A673 (cell line): ENCODE measurements at regions not wholly inside any gene's neighbourhood (a gene's known extent, or its start where the extent isn't known, plus 50 kb on each side); places are given as distances from the start of the nearest gene placed in this dataset.

Experiments
- BruUV-seq: library from RNA; stranded (reverse); fragments of 400-500 nt; replicated peaks from 2 replicates; lab custom pipeline; 2021; lab: Mats Ljungman, UMichigan
- CTCF ChIA-PET: fragments of 300-600 bp; sonication (Branson Sonifier 250); formaldehyde crosslinking; loops from one replicate; lab custom pipeline; 2022; ENCODE audit warnings: antibody characterized with exemption; lab: Charles Lee
- POLR2A ChIA-PET: fragments of 300-600 bp; sonication (Branson Sonifier 250); formaldehyde crosslinking; loops from one replicate; lab custom pipeline; 2022; ENCODE audit warnings: antibody characterized with exemption; ENCODE audit not compliant: low non-redundant PET; lab: Charles Lee
- DNase-seq: peaks from one replicate; pipeline ENCODE4 v3.0.0-alpha.2; 2015; ENCODE audit warnings: low spot score
- H3K27ac ChIP-seq: fragments of 200-600 bp; sonication (generic); 2 replicates; pipeline ENCODE4 v1.5.1; 2016; ENCODE audit warnings: mixed run types, low read depth, mild to moderate bottlenecking, mixed read lengths, antibody characterized with exemption, low read length; ENCODE audit not compliant: poor library complexity, severe bottlenecking
- H3K27me3 ChIP-seq: fragments of 200-600 bp; sonication (generic); replicated peaks from 2 replicates; pipeline ENCODE4 v1.6.1; 2017; ENCODE audit warnings: mixed run types, low read depth, mild to moderate bottlenecking, mixed read lengths, antibody characterized with exemption, low read length; ENCODE audit not compliant: insufficient read depth, poor library complexity
- H3K36me3 ChIP-seq: fragments of 200-600 bp; sonication (generic); 2 replicates; pipeline ENCODE4 v1.6.1; 2016; ENCODE audit warnings: mixed run types, mild to moderate bottlenecking, mixed read lengths, antibody characterized with exemption, low read length; ENCODE audit not compliant: insufficient read depth, poor library complexity, severe bottlenecking
- H3K4me1 ChIP-seq: fragments of 200-600 bp; sonication (generic); 2 replicates; pipeline ENCODE4 v1.6.1; 2017; ENCODE audit warnings: mixed run types, mild to moderate bottlenecking, mixed read lengths, antibody characterized with exemption, low read length; ENCODE audit not compliant: insufficient read depth, poor library complexity, severe bottlenecking
- H3K4me3 ChIP-seq: fragments of 200-600 bp; sonication (generic); 2 replicates; pipeline ENCODE4 v1.5.1; 2016; ENCODE audit warnings: low read depth, mixed run types, mild to moderate bottlenecking, mixed read lengths, low read length; ENCODE audit not compliant: poor library complexity, severe bottlenecking
- H3K9me3 ChIP-seq: fragments of 200-600 bp; sonication (generic); 2 replicates; pipeline ENCODE4 v1.6.1; 2016; ENCODE audit warnings: mixed run types, low read depth, mild to moderate bottlenecking, mixed read lengths, antibody characterized with exemption, low read length; ENCODE audit not compliant: poor library complexity, severe bottlenecking
- EZH2 ChIP-seq: fragments of 200-600 bp; sonication (generic); IDR thresholded peaks from 2 replicates; pipeline ENCODE4 v1.6.1; 2017; ENCODE audit warnings: borderline replicate concordance, low read depth, mild to moderate bottlenecking, mixed read lengths, antibody characterized with exemption, low read length; ENCODE audit not compliant: poor library complexity, severe bottlenecking
- intact Hi-C: fragments of 100-400 bp; cut with micrococcal nuclease; formaldehyde crosslinking; loops from one replicate; pipeline ENCODE4 v1.10.0; 2022; ENCODE audit not compliant: unreplicated experiment
- TF ChIP-seq, protein P1 (sequence below): fragments of 300-800, 200-600 bp; sonication (generic); conservative IDR thresholded peaks from 2 replicates; pipeline ENCODE4 v1.5.1; 2017; ENCODE audit warnings: low read depth, mild to moderate bottlenecking, antibody characterized with exemption, low read length, moderate library complexity, mixed read lengths

DNA sequence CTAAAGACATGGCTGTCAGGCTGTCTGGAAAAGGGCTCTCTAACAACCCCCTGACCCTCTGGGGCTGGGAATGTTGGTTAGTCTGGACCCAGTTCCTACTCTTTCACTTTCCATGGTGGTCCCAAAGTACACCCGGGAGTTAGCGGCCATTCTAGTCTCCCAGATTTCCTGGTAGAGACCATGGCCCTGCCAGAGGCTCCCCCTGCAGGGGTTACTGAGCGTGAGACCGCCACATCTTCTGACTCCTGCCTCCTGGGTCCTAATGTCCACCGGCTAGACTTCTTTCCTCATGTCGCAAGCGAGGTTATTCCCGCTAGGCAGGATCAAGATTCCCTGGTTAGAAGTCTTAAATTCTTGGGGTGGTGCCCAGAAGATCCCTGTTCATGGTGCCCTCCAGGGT, 540.0 kb upstream of the ROBO1 start:
- TF ChIP-seq EZH2, result no peak
- TF ChIP-seq, protein P1, sequence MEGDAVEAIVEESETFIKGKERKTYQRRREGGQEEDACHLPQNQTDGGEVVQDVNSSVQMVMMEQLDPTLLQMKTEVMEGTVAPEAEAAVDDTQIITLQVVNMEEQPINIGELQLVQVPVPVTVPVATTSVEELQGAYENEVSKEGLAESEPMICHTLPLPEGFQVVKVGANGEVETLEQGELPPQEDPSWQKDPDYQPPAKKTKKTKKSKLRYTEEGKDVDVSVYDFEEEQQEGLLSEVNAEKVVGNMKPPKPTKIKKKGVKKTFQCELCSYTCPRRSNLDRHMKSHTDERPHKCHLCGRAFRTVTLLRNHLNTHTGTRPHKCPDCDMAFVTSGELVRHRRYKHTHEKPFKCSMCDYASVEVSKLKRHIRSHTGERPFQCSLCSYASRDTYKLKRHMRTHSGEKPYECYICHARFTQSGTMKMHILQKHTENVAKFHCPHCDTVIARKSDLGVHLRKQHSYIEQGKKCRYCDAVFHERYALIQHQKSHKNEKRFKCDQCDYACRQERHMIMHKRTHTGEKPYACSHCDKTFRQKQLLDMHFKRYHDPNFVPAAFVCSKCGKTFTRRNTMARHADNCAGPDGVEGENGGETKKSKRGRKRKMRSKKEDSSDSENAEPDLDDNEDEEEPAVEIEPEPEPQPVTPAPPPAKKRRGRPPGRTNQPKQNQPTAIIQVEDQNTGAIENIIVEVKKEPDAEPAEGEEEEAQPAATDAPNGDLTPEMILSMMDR, result no peak
- no TSS peak for BruUV-seq
- no peaks in the 10 kb centered on the region for H3K27me3 ChIP-seq
- intact Hi-C loops, result no loop called here
- H3K27ac ChIP-seq, result no peak overlapping the region
- ChIA-PET POLR2A (no interaction called here), CTCF (no interaction called here)
- no peaks in the 10 kb centered on the region for H3K4me1 ChIP-seq
- no peaks in the 10 kb centered on the region for H3K9me3 ChIP-seq
- no peaks in the 10 kb centered on the region for H3K36me3 ChIP-seq
- DNase-seq, result no peak
- H3K4me3 ChIP-seq, result no peak overlapping the region

DNA sequence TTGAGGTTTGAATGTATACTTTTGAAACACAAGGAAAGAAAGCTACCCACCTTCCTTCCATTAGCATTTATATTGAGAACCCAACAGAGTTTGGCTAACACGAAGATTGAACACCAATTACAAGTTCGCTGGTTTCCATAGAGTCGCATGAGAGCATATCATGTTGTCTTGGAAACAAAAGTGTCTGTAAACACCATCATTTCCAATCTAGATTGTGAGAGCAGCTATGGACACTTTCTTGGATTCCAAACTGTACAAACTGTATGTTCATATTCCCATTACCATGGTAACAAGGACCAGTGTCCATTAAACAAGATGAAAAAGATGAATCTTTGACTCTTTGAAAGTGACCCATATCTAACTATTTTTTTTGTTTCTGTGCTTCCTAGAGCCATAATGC, 529.9 kb upstream of the ROBO1 start:
- Histone ChIP-seq H3K4me1 (no peaks in the 10 kb centered on the region), H3K4me3 (no peak overlapping the region), H3K27ac (no peak overlapping the region), H3K27me3 (no peaks in the 10 kb centered on the region), H3K36me3 (no peaks in the 10 kb centered on the region), H3K9me3 (no peaks in the 10 kb centered on the region)
- ChIA-PET POLR2A (no interaction called here), CTCF (no interaction called here)
- BruUV-seq, result no TSS peak
- DNase-seq, result no peak
- TF ChIP-seq, protein P1, result no peak
- TF ChIP-seq EZH2, result no peak
- intact Hi-C loops, result no loop called here

DNA sequence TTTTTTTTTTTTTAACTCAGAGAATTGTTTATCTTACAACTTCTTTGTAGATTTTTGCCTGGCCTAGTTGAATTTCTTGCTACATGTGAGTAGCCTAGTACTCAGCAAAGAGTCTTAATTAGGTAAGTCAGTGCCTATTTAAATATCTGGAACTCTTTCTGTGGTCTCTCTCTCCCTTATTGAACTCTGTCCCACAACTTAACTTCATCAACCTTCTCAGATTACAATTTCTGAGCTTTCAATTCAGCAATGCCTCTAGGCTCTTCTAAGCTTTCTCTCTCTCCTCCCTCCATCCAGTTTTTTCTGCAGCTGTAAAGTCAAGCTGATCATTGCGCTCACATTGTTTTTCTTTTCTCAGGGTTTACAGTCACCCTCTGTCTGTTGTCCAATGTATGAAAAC, 517.6 kb upstream of the ROBO1 start:
- Histone ChIP-seq H3K4me1 (no peaks in the 10 kb centered on the region), H3K4me3 (no peak overlapping the region), H3K36me3 (no peaks in the 10 kb centered on the region), H3K9me3 (no peaks in the 10 kb centered on the region), H3K27ac (no peak overlapping the region), H3K27me3 (no peaks in the 10 kb centered on the region)
- no TSS peak for BruUV-seq
- POLR2A ChIA-PET, result no interaction called here
- CTCF ChIA-PET, result no interaction called here
- TF ChIP-seq EZH2, result no peak
- TF ChIP-seq, protein P1, result no peak
- no peak for DNase-seq
- intact Hi-C loops, result no loop called here
